ENCODE measurements at regions not wholly inside any gene's neighbourhood (a gene's known extent, or its start where the extent isn't known, plus 50 kb on each side); places are given as distances from the start of the nearest gene placed in this dataset.
"Not testable (repeated sequence)": the region's sequence is repeated elsewhere in the genome, so short reads cannot be mapped to it uniquely, and the experiment has no call there.

DNA sequence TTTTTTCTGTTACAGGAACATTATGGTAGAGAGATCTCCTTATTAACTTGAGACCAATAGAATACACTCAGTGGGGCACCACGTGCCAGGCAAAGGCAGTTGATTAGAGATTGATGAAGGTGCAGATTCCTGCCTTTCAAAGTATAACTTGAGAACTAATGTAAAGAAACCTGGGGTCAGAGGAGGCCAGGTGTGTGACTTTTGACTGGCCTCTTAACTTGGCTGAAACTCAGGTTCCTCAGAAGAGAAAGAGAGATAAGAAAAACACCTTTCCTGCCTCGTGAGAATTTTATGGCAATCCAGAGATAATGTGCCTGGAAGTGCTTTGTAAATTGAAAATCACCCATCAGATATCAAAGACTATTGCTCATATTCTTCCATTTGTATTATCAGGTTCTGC, 110.7 kb upstream of the GZMB start:
- no peak for DNase-seq (ENCODE audit: extremely low read depth in 1 of 2, low read depth in 1 of 2)

- DNase-seq (ENCODE audit: extremely low read depth in 1 of 2, low read depth in 1 of 2) = no peak
These were observed 107.9 kb upstream of the GZMB start for GRCh38 chr14:24741871-24742270.

GRCh38 chr14:24735984-24736630, 102.1 kb upstream of the GZMB start:
- DNase-seq (ENCODE audit: extremely low read depth in 1 of 2, low read depth in 1 of 2) = no peak

DNA sequence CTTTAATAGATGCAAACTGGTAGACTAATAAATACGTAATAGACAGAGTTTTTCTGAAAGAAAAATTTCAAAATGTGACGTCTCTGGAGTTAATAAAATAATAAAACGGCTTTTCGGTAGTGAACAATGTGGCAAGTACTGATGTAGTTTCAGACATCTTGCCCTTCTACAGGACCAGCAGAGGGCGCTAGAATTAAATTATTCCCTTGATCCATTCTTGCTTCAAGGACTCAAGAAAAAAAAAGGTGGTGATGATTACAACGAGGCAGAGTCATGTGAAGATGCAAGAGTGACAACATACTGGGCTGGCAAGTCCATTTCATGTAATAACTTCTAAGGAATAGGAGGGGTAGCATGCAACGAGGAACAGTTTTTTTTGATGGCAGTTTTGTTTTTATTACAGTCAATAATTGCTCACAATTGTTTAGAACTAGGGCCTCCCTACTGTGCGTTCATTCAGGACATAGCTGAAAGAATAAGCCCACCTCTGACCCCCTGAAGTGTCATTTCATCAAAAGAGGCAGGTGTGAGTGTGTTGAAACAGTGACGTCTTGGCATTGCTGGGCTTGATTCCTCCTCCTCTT, 101.0 kb upstream of the GZMB start:
- DNase-seq (ENCODE audit: extremely low read depth in 1 of 2, low read depth in 1 of 2) = no peak

- DNase-seq (ENCODE audit: extremely low read depth in 1 of 2, low read depth in 1 of 2) = no peak
These were observed 92.5 kb upstream of the GZMB start for GRCh38 chr14:24726480-24726879.

- DNase-seq (ENCODE audit: extremely low read depth in 1 of 2, low read depth in 1 of 2) = no peak
These were observed 91.3 kb upstream of the GZMB start for GRCh38 chr14:24725311-24725710.

- DNase-seq (ENCODE audit: extremely low read depth in 1 of 2, low read depth in 1 of 2) = no peak
These were observed 87.8 kb upstream of the GZMB start for GRCh38 chr14:24721775-24722174.

- DNase-seq (ENCODE audit: extremely low read depth in 1 of 2, low read depth in 1 of 2) = no peak
These were observed 81.2 kb upstream of the GZMB start for GRCh38 chr14:24715239-24715638.

DNA sequence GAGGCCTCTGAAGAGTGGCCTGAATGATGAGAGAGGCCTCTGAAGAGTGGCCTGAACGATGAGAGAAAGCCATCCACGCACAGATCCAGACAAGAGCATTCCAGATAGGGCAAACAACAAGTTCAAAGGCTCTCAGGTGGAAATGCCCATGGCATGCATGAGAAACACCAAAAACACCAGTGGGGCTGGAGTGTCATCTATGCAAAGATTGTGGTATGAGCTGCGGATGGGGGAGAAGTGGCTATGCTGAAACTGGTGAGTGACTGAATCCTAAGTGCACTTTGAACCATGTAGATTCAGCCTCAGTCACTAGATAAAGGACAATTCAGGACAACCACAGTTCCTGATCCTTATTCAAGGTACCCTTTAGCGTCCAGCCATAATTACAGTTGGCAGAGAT, 79.4 kb upstream of the GZMB start:
- DNase-seq (ENCODE audit: extremely low read depth in 1 of 2, low read depth in 1 of 2) = no peak

GRCh38 chr14:24712909-24713308, 78.9 kb upstream of the GZMB start:
- DNase-seq (ENCODE audit: extremely low read depth in 1 of 2, low read depth in 1 of 2) = no peak

GRCh38 chr14:24712374-24712773, 78.4 kb upstream of the GZMB start:
- DNase-seq (ENCODE audit: extremely low read depth in 1 of 2, low read depth in 1 of 2) = no peak

- peak in 1 of 2 donors; percentile 34 for DNase-seq (ENCODE audit: extremely low read depth in 1 of 2, low read depth in 1 of 2)
These were observed 76.6 kb upstream of the GZMB start for GRCh38 chr14:24710403-24711112.

GRCh38 chr14:24708684-24709083, 74.7 kb upstream of the GZMB start:
- DNase-seq (ENCODE audit: extremely low read depth in 1 of 2, low read depth in 1 of 2) = no peak

DNA sequence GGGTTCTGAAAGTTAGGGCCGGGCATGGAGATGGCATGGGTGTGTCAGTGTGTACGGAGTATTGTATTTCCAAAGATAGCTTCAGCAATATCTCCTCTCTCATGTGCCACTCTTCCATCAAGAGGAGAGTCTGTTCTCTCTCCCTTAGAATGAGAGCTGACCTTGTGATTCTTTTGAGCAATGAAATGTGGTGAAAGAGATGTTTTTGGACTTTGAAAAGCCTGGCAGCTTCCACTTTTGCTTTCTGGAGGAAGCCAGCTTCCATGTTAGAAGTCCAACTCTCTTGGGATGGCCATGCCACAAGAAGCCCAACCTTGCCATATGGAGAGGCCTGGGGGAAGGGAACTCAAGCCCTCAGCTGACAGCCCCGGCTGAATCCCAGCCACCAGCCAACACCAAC, 72.4 kb upstream of the GZMB start:
- no peak for DNase-seq (ENCODE audit: extremely low read depth in 1 of 2, low read depth in 1 of 2)

GRCh38 chr14:24705840-24706239, 71.8 kb upstream of the GZMB start:
- DNase-seq (ENCODE audit: extremely low read depth in 1 of 2, low read depth in 1 of 2) = no peak

GRCh38 chr14:24701062-24701461, 67.1 kb upstream of the GZMB start:
- no peak for DNase-seq (ENCODE audit: extremely low read depth in 1 of 2, low read depth in 1 of 2)

GRCh38 chr14:24700511-24700910, 66.5 kb upstream of the GZMB start:
- no peak for DNase-seq (ENCODE audit: extremely low read depth in 1 of 2, low read depth in 1 of 2)

DNA sequence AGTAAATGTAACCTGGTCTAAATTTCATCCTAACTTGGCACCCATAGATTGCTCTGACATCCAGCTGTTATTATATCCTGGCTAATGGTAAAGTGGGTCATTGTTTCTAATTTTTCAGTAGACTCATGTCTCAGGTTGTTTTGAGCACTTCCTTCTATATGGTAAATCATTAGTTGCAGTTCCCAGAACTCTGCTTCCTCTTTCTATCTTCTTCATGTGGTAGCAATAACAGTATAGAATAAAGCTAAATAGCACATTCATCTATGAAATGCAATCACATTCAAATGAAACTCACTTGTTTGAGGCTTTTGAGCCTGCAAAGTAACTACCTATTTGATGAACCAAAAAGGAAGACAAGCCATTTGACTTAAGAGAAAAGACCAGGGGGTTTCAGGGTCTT, 65.1 kb upstream of the GZMB start:
- no peak for DNase-seq (ENCODE audit: extremely low read depth in 1 of 2, low read depth in 1 of 2)

DNA sequence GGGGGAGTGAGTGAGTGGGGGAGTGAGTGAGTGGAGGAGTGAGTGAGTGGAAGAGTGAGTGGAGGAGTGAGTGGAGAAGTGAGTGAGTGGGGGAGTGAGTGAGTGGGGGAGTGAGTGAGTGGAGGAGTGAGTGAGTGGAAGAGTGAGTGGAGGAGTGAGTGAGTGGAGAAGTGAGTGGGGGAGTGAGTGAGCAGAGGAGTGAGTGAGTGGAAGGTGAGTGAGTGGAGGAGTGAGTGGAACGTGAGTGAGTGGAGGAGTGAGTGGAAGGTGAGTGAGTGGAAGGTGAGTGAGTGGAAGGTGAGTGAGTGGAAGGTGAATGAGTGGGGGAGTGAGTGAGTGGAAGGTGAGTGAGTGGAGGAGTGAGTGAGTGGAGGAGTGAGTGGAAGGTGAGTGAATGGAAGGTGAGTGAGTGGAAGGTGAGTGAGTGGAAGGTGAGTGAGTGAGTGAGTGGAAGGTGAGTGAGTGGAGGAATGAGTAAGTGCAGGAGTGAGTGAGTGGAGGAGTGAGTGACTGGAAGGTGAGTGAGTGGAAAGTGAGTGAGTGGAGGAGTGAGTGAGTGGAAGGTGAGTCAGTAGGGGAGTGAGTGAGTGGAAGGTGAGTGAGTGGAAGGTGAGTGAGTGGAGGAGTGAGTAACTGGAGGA, 62.4 kb upstream of the GZMB start:
- not testable (repeated sequence) for DNase-seq (ENCODE audit: extremely low read depth in 1 of 2, low read depth in 1 of 2)

DNA sequence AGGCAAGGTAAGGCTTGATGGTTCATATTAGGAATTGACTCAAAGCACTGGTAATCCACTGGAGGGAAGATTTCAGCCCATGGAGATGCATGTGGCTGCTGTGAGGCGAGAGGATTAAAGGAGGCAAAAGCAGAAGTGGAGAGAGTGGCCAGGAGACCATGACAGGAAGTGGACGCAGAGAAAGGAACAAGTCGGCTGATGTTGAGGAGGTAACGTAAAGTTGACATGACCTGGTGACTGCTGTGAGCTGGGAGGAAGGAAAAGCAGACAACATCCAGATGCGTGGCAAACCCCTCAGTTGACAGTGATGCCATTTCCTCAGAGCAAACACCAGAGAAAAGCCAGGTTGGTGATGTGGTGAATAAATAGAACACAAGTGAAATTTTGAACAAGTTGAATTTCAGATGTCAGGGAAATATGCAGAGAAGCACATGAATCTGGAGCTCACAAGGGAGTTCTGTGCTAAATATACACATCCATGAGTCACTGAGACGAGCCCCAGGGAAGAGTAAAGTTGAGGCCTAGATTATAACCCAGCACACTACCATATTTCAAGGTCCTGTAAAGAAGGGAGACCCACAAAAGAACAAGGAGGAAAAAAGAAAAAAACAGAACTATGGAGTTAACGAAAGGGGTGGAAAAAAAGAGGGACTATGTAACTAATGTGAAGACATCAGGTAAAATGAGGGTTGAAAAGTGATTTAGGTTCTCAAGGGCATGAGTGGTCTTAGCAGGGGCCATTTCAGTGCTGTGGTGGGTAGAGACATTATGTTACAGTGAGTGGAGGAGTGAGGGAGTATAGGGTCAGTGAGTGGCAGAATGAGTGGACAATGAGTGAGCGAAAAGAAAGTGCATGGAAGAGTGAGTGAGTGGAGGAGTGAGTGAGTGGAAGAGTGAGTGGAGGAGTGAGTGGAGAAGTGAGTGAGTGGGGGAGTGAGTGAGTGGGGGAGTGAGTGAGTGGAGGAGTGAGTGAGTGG, 61.6 kb upstream of the GZMB start:
- no peak for DNase-seq (ENCODE audit: extremely low read depth in 1 of 2, low read depth in 1 of 2)

GRCh38 chr14:24694680-24695079, 60.7 kb upstream of the GZMB start:
- no peak for DNase-seq (ENCODE audit: extremely low read depth in 1 of 2, low read depth in 1 of 2)

Data from stimulated activated CD8-positive, alpha-beta memory T cell treated with anti-CD3 and anti-CD28 coated beads, Interleukin-7, amount 100 ng/mL, for 48 hours (primary cell).